Neural progenitor cell (in vitro differentiated cells): ENCODE measurements at regions not wholly inside any gene's neighbourhood (a gene's known extent, or its start where the extent isn't known, plus 50 kb on each side); places are given as distances from the start of the nearest gene placed in this dataset.

Experiments
- DNase-seq: peaks from one replicate; pipeline ENCODE4 v3.0.0-alpha.2; 2016; ENCODE audit warnings: low spot score
- H2AFZ ChIP-seq: fragments of 200-600 bp; sonication (generic); replicated peaks from 2 replicates; pipeline ENCODE4 v1.6.1; 2016; ENCODE audit warnings: antibody characterized with exemption
- H3F3A ChIP-seq: fragments of 200-600 bp; sonication (generic); 2 replicates; pipeline ENCODE4 v1.6.1; 2016; ENCODE audit warnings: antibody characterized with exemption, low read depth
- H3K27ac ChIP-seq: fragments of 200-600 bp; sonication (generic); 2 replicates; pipeline ENCODE4 v1.5.1; 2016; ENCODE audit warnings: mild to moderate bottlenecking
- H3K27me3 ChIP-seq: fragments of 200-600 bp; sonication (generic); 2 replicates; pipeline ENCODE4 v1.6.1; 2016; ENCODE audit warnings: mild to moderate bottlenecking, moderate library complexity
- H3K36me3 ChIP-seq: fragments of 200-600 bp; sonication (generic); 2 replicates; pipeline ENCODE4 v1.5.1; 2016
- H3K4me1 ChIP-seq: fragments of 200-600 bp; sonication (generic); 2 replicates; pipeline ENCODE4 v1.6.1; 2016; ENCODE audit warnings: mixed run types
- H3K4me2 ChIP-seq: fragments of 200-600 bp; sonication (generic); 2 replicates; pipeline ENCODE4 v1.6.1; 2016
- H3K4me3 ChIP-seq: fragments of 200-600 bp; sonication (generic); 2 replicates; pipeline ENCODE4 v1.5.1; 2016
- H3K79me2 ChIP-seq: fragments of 200-600 bp; sonication (generic); 2 replicates; pipeline ENCODE4 v1.6.1; 2016; ENCODE audit warnings: low read depth
- H3K9ac ChIP-seq: fragments of 200-600 bp; sonication (generic); 2 replicates; pipeline ENCODE4 v1.6.1; 2016
- H3K9me3 ChIP-seq: fragments of 200-600 bp; sonication (generic); 2 replicates; pipeline ENCODE4 v1.5.1; 2016; ENCODE audit warnings: low read depth
- H4K20me1 ChIP-seq: fragments of 200-600 bp; sonication (generic); 2 replicates; pipeline ENCODE4 v1.6.1; 2016; ENCODE audit warnings: low read depth
- H3K27ac Mint-ChIP-seq: 3 replicates; pipeline ENCODE4 v1.8.0; 2021; ENCODE audit warnings: mixed read lengths
- H3K27me3 Mint-ChIP-seq: 2 replicates; pipeline ENCODE4 v1.8.0; 2022; ENCODE audit warnings: low read depth, mild to moderate bottlenecking, inconsistent platforms, moderate library complexity, mixed read lengths; ENCODE audit not compliant: insufficient read depth
- H3K36me3 Mint-ChIP-seq: 3 replicates; pipeline ENCODE4 v1.8.0; 2021; ENCODE audit warnings: mixed read lengths
- H3K4me1 Mint-ChIP-seq: 3 replicates; pipeline ENCODE4 v1.8.0; 2021; ENCODE audit warnings: mixed read lengths
- H3K4me3 Mint-ChIP-seq: 3 replicates; pipeline ENCODE4 v1.8.0; 2021; ENCODE audit warnings: mild to moderate bottlenecking, moderate library complexity, mixed read lengths
- H3K9me3 Mint-ChIP-seq: 3 replicates; pipeline ENCODE4 v1.8.0; 2020; ENCODE audit warnings: mixed read lengths
- EZH2 ChIP-seq: fragments of 200-600 bp; sonication (generic); IDR thresholded peaks from 2 replicates; pipeline ENCODE4 v1.6.1; 2017; ENCODE audit warnings: antibody characterized with exemption, mild to moderate bottlenecking, moderate library complexity
- EZH2phosphoT487 ChIP-seq: fragments of 200-600 bp; sonication (generic); IDR thresholded peaks from 2 replicates; pipeline ENCODE4 v1.6.1; 2017; ENCODE audit warnings: antibody characterized with exemption
- TF ChIP-seq, protein P1 (sequence below): fragments of 200-600 bp; sonication (generic); IDR thresholded peaks from 2 replicates; pipeline ENCODE4 v1.5.1; 2017; ENCODE audit warnings: antibody characterized with exemption, mild to moderate bottlenecking

- no peak for DNase-seq
- no peaks in the 10 kb centered on the region for H3K36me3 ChIP-seq
- Mint-ChIP-seq H3K4me3 (no peak overlapping the region), H3K4me1 (peaks cover 42% of the 10 kb centered on the region), H3K27ac (no peak overlapping the region), H3K27me3 (peaks cover 26% of the 10 kb centered on the region), H3K9me3 (peaks cover 6% of the 10 kb centered on the region), H3K36me3 (no peaks in the 10 kb centered on the region)
- H3K4me3 ChIP-seq: no peak overlapping the region
- H2AFZ ChIP-seq: no peak overlapping the region
- H3K9ac ChIP-seq: no peak overlapping the region
- no peaks in the 10 kb centered on the region for H3K9me3 ChIP-seq
- no peaks in the 10 kb centered on the region for H3F3A ChIP-seq
- no peaks in the 10 kb centered on the region for H3K27me3 ChIP-seq
- TF ChIP-seq, protein P1, sequence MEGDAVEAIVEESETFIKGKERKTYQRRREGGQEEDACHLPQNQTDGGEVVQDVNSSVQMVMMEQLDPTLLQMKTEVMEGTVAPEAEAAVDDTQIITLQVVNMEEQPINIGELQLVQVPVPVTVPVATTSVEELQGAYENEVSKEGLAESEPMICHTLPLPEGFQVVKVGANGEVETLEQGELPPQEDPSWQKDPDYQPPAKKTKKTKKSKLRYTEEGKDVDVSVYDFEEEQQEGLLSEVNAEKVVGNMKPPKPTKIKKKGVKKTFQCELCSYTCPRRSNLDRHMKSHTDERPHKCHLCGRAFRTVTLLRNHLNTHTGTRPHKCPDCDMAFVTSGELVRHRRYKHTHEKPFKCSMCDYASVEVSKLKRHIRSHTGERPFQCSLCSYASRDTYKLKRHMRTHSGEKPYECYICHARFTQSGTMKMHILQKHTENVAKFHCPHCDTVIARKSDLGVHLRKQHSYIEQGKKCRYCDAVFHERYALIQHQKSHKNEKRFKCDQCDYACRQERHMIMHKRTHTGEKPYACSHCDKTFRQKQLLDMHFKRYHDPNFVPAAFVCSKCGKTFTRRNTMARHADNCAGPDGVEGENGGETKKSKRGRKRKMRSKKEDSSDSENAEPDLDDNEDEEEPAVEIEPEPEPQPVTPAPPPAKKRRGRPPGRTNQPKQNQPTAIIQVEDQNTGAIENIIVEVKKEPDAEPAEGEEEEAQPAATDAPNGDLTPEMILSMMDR: no peak
- no peak for TF ChIP-seq EZH2
- TF ChIP-seq EZH2phosphoT487: no peak
- H3K27ac ChIP-seq: no peak overlapping the region
- H4K20me1 ChIP-seq: no peaks in the 10 kb centered on the region
- H3K4me2 ChIP-seq: no peak overlapping the region
- H3K79me2 ChIP-seq: no peaks in the 10 kb centered on the region
- peaks cover 14% of the 10 kb centered on the region for H3K4me1 ChIP-seq
Observed at GRCh38 chr2:44839771-44840502, 101.6 kb upstream of the SIX3 start.

GRCh38 chr2:44840503-44840850 lies 101.0 kb upstream of the SIX3 start:
- no peaks in the 10 kb centered on the region for H4K20me1 ChIP-seq
- no peak overlapping the region for H3K4me2 ChIP-seq
- no peak overlapping the region for H3K9ac ChIP-seq
- Mint-ChIP-seq H3K27me3 (peaks cover 26% of the 10 kb centered on the region), H3K4me3 (no peak overlapping the region), H3K27ac (no peak overlapping the region), H3K4me1 (peaks cover 45% of the 10 kb centered on the region), H3K9me3 (peaks cover 9% of the 10 kb centered on the region), H3K36me3 (no peaks in the 10 kb centered on the region)
- H2AFZ ChIP-seq: no peak overlapping the region
- TF ChIP-seq, protein P1: no peak
- TF ChIP-seq EZH2phosphoT487: no peak
- no peak for TF ChIP-seq EZH2
- no peaks in the 10 kb centered on the region for H3K36me3 ChIP-seq
- H3K4me1 ChIP-seq: peaks cover 14% of the 10 kb centered on the region
- H3K27ac ChIP-seq: no peak overlapping the region
- no peaks in the 10 kb centered on the region for H3K9me3 ChIP-seq
- H3K79me2 ChIP-seq: no peaks in the 10 kb centered on the region
- no peak overlapping the region for H3K4me3 ChIP-seq
- H3K27me3 ChIP-seq: no peaks in the 10 kb centered on the region
- H3F3A ChIP-seq: no peaks in the 10 kb centered on the region
- DNase-seq: no peak

DNA sequence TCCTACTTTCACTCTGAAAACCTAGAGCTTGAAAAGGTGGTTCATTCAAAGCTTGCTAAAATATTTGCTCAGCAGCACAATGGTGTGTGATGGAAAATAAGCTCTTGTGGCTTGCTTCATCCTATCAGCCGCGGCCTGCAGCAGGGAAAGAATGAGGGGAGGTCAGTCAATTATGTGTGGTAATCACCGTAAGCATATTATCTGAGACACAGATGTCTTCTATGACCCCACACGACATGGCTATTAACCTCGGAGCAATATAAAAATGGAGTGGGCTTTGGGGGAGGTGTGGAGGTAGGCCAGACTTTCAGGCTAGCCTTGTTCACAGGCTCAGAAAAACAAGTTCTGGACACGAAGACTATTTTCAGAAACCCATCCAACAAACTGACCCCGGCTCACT lies 98.4 kb upstream of the SIX3 start:
- H3K4me3 ChIP-seq: no peak overlapping the region
- H3K9me3 ChIP-seq: no peaks in the 10 kb centered on the region
- H3K4me1 ChIP-seq: peaks cover 14% of the 10 kb centered on the region
- Mint-ChIP-seq H3K27ac (no peak overlapping the region), H3K4me3 (no peak overlapping the region), H3K4me1 (peaks cover 45% of the 10 kb centered on the region), H3K9me3 (peaks cover 11% of the 10 kb centered on the region), H3K27me3 (peaks cover 32% of the 10 kb centered on the region), H3K36me3 (no peaks in the 10 kb centered on the region)
- H4K20me1 ChIP-seq: no peaks in the 10 kb centered on the region
- no peak overlapping the region for H3K27ac ChIP-seq
- no peak overlapping the region for H2AFZ ChIP-seq
- no peaks in the 10 kb centered on the region for H3K27me3 ChIP-seq
- no peak overlapping the region for H3K9ac ChIP-seq
- H3K79me2 ChIP-seq: no peaks in the 10 kb centered on the region
- TF ChIP-seq EZH2: no peak
- TF ChIP-seq, protein P1: no peak
- TF ChIP-seq EZH2phosphoT487: no peak
- H3K4me2 ChIP-seq: no peak overlapping the region
- no peaks in the 10 kb centered on the region for H3K36me3 ChIP-seq
- H3F3A ChIP-seq: no peaks in the 10 kb centered on the region
- no peak for DNase-seq
